NT2/D1 (cell line): ENCODE measurements at regions not wholly inside any gene's neighbourhood (a gene's known extent, or its start where the extent isn't known, plus 50 kb on each side); places are given as distances from the start of the nearest gene placed in this dataset.
A peak's percentile ranks its signal among the peaks of the same experiment; 100 is the strongest.

ENCODE experiments used
- DNase-seq: peaks from one replicate; pipeline ENCODE4 v3.0.0-alpha.2; 2011; ENCODE audit warnings: low read depth, low spot score
- H3K27me3 ChIP-seq: 2 replicates; pipeline ENCODE4 v1.6.0; 2011; ENCODE audit warnings: mild to moderate bottlenecking; ENCODE audit not compliant: insufficient read length, insufficient read depth
- H3K36me3 ChIP-seq: 2 replicates; pipeline ENCODE4 v1.6.1; 2011; ENCODE audit warnings: mild to moderate bottlenecking, low read length, mixed read lengths; ENCODE audit not compliant: insufficient read depth, insufficient read length
- H3K4me1 ChIP-seq: 2 replicates; pipeline ENCODE4 v1.5.1; 2011; ENCODE audit not compliant: insufficient read depth, insufficient read length
- H3K4me3 ChIP-seq: 2 replicates; pipeline ENCODE4 v1.5.1; 2011; ENCODE audit warnings: low read depth; ENCODE audit not compliant: insufficient read length
- H3K9ac ChIP-seq: 2 replicates; pipeline ENCODE4 v1.6.0; 2011; ENCODE audit warnings: low read depth; ENCODE audit not compliant: insufficient read length
- H3K9me3 ChIP-seq: 2 replicates; pipeline ENCODE4 v1.5.1; 2011; ENCODE audit warnings: mild to moderate bottlenecking, low read length; ENCODE audit not compliant: insufficient read depth
- SUZ12 ChIP-seq: IDR thresholded peaks from 2 replicates; pipeline ENCODE4 v1.6.1; 2011; ENCODE audit not compliant: insufficient read length, insufficient read depth; ENCODE audit errors: extremely low read depth
- YY1 ChIP-seq: IDR thresholded peaks from 2 replicates; pipeline ENCODE4 v1.6.1; 2011; ENCODE audit not compliant: insufficient read length, insufficient read depth
- ZNF274 ChIP-seq: IDR thresholded peaks from 2 replicates; pipeline ENCODE4 v1.6.1; 2011; ENCODE audit warnings: mild to moderate bottlenecking, low read depth, low read length

GRCh38 chr13:76339649-76340048 lies 546.6 kb downstream of the KCTD12 start:
- no peak for DNase-seq
- Histone ChIP-seq H3K9ac (no peak overlapping the region), H3K36me3 (no peaks in the 10 kb centered on the region), H3K4me1 (no peaks in the 10 kb centered on the region), H3K4me3 (no peak overlapping the region), H3K9me3 (0 out of 2 replicates have a peak, but pooled peaks cover 5% of the 10 kb centered on the region), H3K27me3 (peaks cover 7% of the 10 kb centered on the region)
- TF ChIP-seq ZNF274 = no peak
- no peak for TF ChIP-seq SUZ12
- TF ChIP-seq YY1 = no peak

GRCh38 chr13:76338003-76338402 lies 548.2 kb downstream of the KCTD12 start:
- Histone ChIP-seq H3K27me3 (peaks cover 12% of the 10 kb centered on the region), H3K4me3 (no peak overlapping the region), H3K9ac (no peak overlapping the region), H3K4me1 (no peaks in the 10 kb centered on the region), H3K9me3 (0 out of 2 replicates have a peak, but pooled peaks cover 5% of the 10 kb centered on the region), H3K36me3 (no peaks in the 10 kb centered on the region)
- no peak for TF ChIP-seq ZNF274
- no peak for TF ChIP-seq YY1
- no peak for TF ChIP-seq SUZ12
- no peak for DNase-seq

- Histone ChIP-seq H3K9me3 (0 out of 2 replicates have a peak, but pooled peaks cover under 1% of the 10 kb centered on the region), H3K4me3 (no peak overlapping the region), H3K36me3 (no peaks in the 10 kb centered on the region), H3K9ac (no peak overlapping the region), H3K4me1 (no peaks in the 10 kb centered on the region), H3K27me3 (peaks cover 12% of the 10 kb centered on the region)
- no peak for TF ChIP-seq ZNF274
- no peak for TF ChIP-seq YY1
- TF ChIP-seq SUZ12 = no peak
- DNase-seq = peak; percentile 3
These were observed 549.0 kb downstream of the KCTD12 start for GRCh38 chr13:76336889-76337844.

GRCh38 chr13:76335463-76335862 lies 550.7 kb downstream of the KCTD12 start:
- peaks cover 12% of the 10 kb centered on the region for H3K27me3 ChIP-seq

GRCh38 chr13:76331943-76332712 lies 554.1 kb downstream of the KCTD12 start:
- TF ChIP-seq ZNF274 (no peak), SUZ12 (no peak), YY1 (no peak)
- Histone ChIP-seq H3K4me3 (no peak overlapping the region), H3K27me3 (peaks cover 10% of the 10 kb centered on the region), H3K4me1 (no peaks in the 10 kb centered on the region), H3K9me3 (no peaks in the 10 kb centered on the region), H3K9ac (no peak overlapping the region), H3K36me3 (no peaks in the 10 kb centered on the region)
- DNase-seq = no peak

More at GRCh38 chr13:76335463-76335862, 550.7 kb downstream of the KCTD12 start:
- Histone ChIP-seq H3K9me3 (no peaks in the 10 kb centered on the region), H3K4me3 (no peak overlapping the region), H3K9ac (no peak overlapping the region), H3K36me3 (no peaks in the 10 kb centered on the region), H3K4me1 (no peaks in the 10 kb centered on the region)
- DNase-seq = no peak
- TF ChIP-seq ZNF274 = no peak
- no peak for TF ChIP-seq YY1
- no peak for TF ChIP-seq SUZ12

GRCh38 chr13:76330761-76331160 lies 555.4 kb downstream of the KCTD12 start:
- H3K9me3 ChIP-seq = no peaks in the 10 kb centered on the region
- no peaks in the 10 kb centered on the region for H3K4me1 ChIP-seq
- no peaks in the 10 kb centered on the region for H3K36me3 ChIP-seq
- no peak for DNase-seq
- H3K27me3 ChIP-seq = peaks cover 10% of the 10 kb centered on the region
- TF ChIP-seq YY1 (no peak), ZNF274 (no peak), SUZ12 (no peak)
- H3K4me3 ChIP-seq = no peak overlapping the region
- no peak overlapping the region for H3K9ac ChIP-seq
